ENCODE measurements at regions not wholly inside any gene's neighbourhood (a gene's known extent, or its start where the extent isn't known, plus 50 kb on each side); places are given as distances from the start of the nearest gene placed in this dataset.
"Not testable (repeated sequence)": the region's sequence is repeated elsewhere in the genome, so short reads cannot be mapped to it uniquely, and the experiment has no call there.

GRCh38 chr10:80770239-80770638 is 232.5 kb downstream of the SH2D4B start:
- DNase-seq, result no peak
- Mint-ChIP-seq H3K4me3 (no peak overlapping the region), H3K9me3 (no peaks in the 10 kb centered on the region), H3K27me3 (peaks cover 11% of the 10 kb centered on the region), H3K36me3 (no peaks in the 10 kb centered on the region), H3K4me1 (no peaks in the 10 kb centered on the region), H3K27ac (no peak overlapping the region)
- CTCF ChIA-PET, result no interaction called here

DNA sequence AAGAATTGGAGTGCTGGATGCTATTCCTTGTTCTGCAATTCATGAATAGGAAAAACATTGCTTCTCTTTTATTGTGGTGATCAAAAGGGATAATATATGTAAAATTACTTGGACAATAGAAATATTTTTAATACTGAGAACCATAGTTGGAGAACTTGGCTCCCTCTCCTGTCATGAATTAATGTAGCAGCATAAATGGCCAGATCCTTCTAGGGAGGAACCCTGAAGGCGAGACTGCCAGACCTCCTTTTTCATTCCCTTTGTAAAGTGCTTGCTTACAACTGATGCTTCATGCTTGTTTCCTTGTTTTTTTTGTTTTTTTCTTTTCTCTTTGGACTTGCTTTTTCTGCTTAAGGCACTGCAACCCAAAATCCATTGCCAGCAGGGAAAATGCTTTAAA is 233.6 kb downstream of the SH2D4B start:
- no peaks in the 10 kb centered on the region for H3K36me3 Mint-ChIP-seq
- H3K27me3 Mint-ChIP-seq, result peaks cover 11% of the 10 kb centered on the region
- no peak overlapping the region for H3K4me3 Mint-ChIP-seq
- H3K9me3 Mint-ChIP-seq, result no peaks in the 10 kb centered on the region
- H3K27ac Mint-ChIP-seq, result no peak overlapping the region
- DNase-seq, result no peak
- no peaks in the 10 kb centered on the region for H3K4me1 Mint-ChIP-seq
- CTCF ChIA-PET, result no interaction called here

DNA sequence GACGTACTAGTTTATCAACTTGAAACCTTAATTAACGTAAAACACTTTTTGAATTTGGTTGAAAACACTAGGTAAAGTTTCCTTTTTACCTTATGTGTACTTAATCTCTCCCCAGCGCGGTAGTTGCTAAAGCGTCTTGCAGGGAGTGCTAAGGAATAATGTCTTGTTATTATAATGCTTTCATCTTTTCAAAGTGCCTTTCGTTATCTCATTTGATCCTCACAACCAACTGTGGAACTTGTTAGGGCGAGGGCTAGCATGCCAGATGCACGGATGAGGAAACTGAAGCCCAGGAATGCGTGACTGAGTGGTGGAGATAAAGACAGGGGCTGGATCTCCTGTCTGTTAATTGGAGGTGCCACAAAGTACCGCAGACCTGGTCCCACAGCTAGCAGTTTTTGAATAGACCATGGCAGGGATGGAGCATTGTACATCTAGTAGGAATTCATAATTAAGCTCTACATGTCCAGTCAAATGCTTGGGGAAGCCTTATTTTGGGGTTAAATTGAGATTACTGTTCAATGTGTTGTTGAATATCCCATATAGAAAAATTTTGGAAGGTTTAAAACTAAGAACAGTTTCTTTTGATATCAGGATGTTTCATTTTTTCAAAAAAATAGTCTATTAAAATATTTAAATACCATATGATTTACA is 234.3 kb downstream of the SH2D4B start:
- no peaks in the 10 kb centered on the region for H3K4me1 Mint-ChIP-seq
- peaks cover 11% of the 10 kb centered on the region for H3K27me3 Mint-ChIP-seq
- no peaks in the 10 kb centered on the region for H3K9me3 Mint-ChIP-seq
- H3K4me3 Mint-ChIP-seq, result no peak overlapping the region
- CTCF ChIA-PET, result no interaction called here
- no peak for DNase-seq
- no peak overlapping the region for H3K27ac Mint-ChIP-seq
- no peaks in the 10 kb centered on the region for H3K36me3 Mint-ChIP-seq

GRCh38 chr10:80772596-80772995 is 234.9 kb downstream of the SH2D4B start:
- Mint-ChIP-seq H3K4me1 (no peaks in the 10 kb centered on the region), H3K36me3 (no peaks in the 10 kb centered on the region), H3K27me3 (peaks cover 11% of the 10 kb centered on the region), H3K9me3 (no peaks in the 10 kb centered on the region), H3K27ac (no peak overlapping the region), H3K4me3 (no peak overlapping the region)
- CTCF ChIA-PET, result no interaction called here
- DNase-seq, result no peak

GRCh38 chr10:80784695-80785094 is 247.0 kb downstream of the SH2D4B start:
- Mint-ChIP-seq H3K4me1 (no peaks in the 10 kb centered on the region), H3K27me3 (peaks cover 3% of the 10 kb centered on the region), H3K27ac (no peak overlapping the region), H3K9me3 (no peaks in the 10 kb centered on the region), H3K4me3 (no peak overlapping the region), H3K36me3 (no peaks in the 10 kb centered on the region)
- CTCF ChIA-PET, result no interaction called here
- no peak for DNase-seq

- Mint-ChIP-seq H3K4me3 (no peak overlapping the region), H3K4me1 (no peaks in the 10 kb centered on the region), H3K27me3 (no peaks in the 10 kb centered on the region), H3K9me3 (no peaks in the 10 kb centered on the region), H3K27ac (no peak overlapping the region), H3K36me3 (no peaks in the 10 kb centered on the region)
- CTCF ChIA-PET, result no interaction called here
- no peak for DNase-seq
Observed at GRCh38 chr10:80786322-80786721, 248.6 kb downstream of the SH2D4B start.

- Mint-ChIP-seq H3K4me3 (no peak overlapping the region), H3K27ac (no peak overlapping the region), H3K27me3 (no peaks in the 10 kb centered on the region), H3K4me1 (no peaks in the 10 kb centered on the region), H3K9me3 (no peaks in the 10 kb centered on the region), H3K36me3 (no peaks in the 10 kb centered on the region)
- DNase-seq, result no peak
- CTCF ChIA-PET, result no interaction called here
Observed at GRCh38 chr10:80787952-80788351, 250.2 kb downstream of the SH2D4B start.

- DNase-seq, result no peak
- CTCF ChIA-PET, result no interaction called here
- no peaks in the 10 kb centered on the region for H3K9me3 Mint-ChIP-seq
- no peaks in the 10 kb centered on the region for H3K36me3 Mint-ChIP-seq
- H3K4me3 Mint-ChIP-seq, result no peak overlapping the region
- H3K4me1 Mint-ChIP-seq, result no peaks in the 10 kb centered on the region
- peaks cover 4% of the 10 kb centered on the region for H3K27me3 Mint-ChIP-seq
- H3K27ac Mint-ChIP-seq, result no peak overlapping the region
Observed at GRCh38 chr10:80794994-80795393, 257.3 kb downstream of the SH2D4B start.

GRCh38 chr10:80805343-80806020 is 267.8 kb downstream of the SH2D4B start:
- CTCF ChIA-PET, result no interaction called here
- Mint-ChIP-seq H3K27ac (no peak overlapping the region), H3K4me3 (no peak overlapping the region), H3K36me3 (no peaks in the 10 kb centered on the region), H3K4me1 (no peaks in the 10 kb centered on the region), H3K27me3 (no peaks in the 10 kb centered on the region), H3K9me3 (peaks cover 4% of the 10 kb centered on the region)
- DNase-seq, result no peak

- Mint-ChIP-seq H3K4me1 (no peaks in the 10 kb centered on the region), H3K27ac (no peak overlapping the region), H3K27me3 (no peaks in the 10 kb centered on the region), H3K36me3 (no peaks in the 10 kb centered on the region), H3K4me3 (no peak overlapping the region), H3K9me3 (peaks cover 4% of the 10 kb centered on the region)
- DNase-seq, result no peak
- CTCF ChIA-PET, result no interaction called here
Observed at GRCh38 chr10:80814147-80814652, 276.5 kb downstream of the SH2D4B start.

GRCh38 chr10:80829151-80829550 is 291.4 kb downstream of the SH2D4B start:
- H3K36me3 Mint-ChIP-seq, result no peaks in the 10 kb centered on the region
- no peaks in the 10 kb centered on the region for H3K27me3 Mint-ChIP-seq
- H3K27ac Mint-ChIP-seq, result no peak overlapping the region
- H3K4me3 Mint-ChIP-seq, result no peak overlapping the region
- CTCF ChIA-PET, result no interaction called here
- peaks cover 12% of the 10 kb centered on the region for H3K9me3 Mint-ChIP-seq
- no peak for DNase-seq
- H3K4me1 Mint-ChIP-seq, result no peaks in the 10 kb centered on the region

DNA sequence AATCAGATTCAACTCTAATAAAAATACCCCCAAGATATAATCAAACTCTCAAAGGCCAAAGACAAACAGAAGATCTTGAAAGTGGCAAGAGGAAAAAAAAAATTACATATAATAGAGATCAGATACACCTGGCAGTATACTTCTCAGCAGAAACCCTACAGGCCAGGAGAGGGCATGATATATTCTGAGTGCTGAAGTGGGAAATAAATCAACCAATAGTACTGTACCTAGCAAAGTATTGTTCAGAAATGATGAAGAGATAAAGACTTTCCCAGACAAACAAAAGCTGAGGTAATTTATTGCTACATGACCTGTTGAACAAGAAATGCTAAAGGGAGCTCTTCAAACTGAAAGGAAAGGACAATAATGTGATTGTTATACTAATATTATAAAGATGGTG is 291.9 kb downstream of the SH2D4B start:
- H3K27me3 Mint-ChIP-seq, result no peaks in the 10 kb centered on the region
- H3K27ac Mint-ChIP-seq, result no peak overlapping the region
- no peaks in the 10 kb centered on the region for H3K4me1 Mint-ChIP-seq
- peaks cover 13% of the 10 kb centered on the region for H3K9me3 Mint-ChIP-seq
- H3K4me3 Mint-ChIP-seq, result no peak overlapping the region
- CTCF ChIA-PET, result no interaction called here
- H3K36me3 Mint-ChIP-seq, result no peaks in the 10 kb centered on the region
- DNase-seq, result no peak

DNA sequence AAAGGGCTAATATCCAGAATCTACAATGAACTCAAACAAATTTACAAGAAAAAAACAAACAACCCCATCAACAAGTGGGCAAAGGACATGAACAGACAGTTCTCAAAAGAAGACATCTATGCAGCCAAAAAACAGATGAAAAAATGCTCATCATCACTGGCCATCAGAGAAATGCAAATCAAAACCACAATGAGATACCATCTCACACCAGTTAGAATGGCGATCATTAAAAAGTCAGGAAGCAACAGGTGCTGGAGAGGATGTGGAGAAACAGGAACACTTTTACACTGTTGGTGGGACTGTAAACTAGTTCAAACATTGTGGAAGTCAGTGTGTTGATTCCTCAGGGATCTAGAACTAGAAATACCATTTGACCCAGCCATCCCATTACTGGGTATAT is 295.0 kb downstream of the SH2D4B start:
- DNase-seq, H3K4me1 Mint-ChIP-seq, H3K27me3 Mint-ChIP-seq, H3K27ac Mint-ChIP-seq, H3K36me3 Mint-ChIP-seq, H3K4me3 Mint-ChIP-seq, CTCF ChIA-PET: not testable (repeated sequence)
- peaks cover 13% of the 10 kb centered on the region for H3K9me3 Mint-ChIP-seq

DNA sequence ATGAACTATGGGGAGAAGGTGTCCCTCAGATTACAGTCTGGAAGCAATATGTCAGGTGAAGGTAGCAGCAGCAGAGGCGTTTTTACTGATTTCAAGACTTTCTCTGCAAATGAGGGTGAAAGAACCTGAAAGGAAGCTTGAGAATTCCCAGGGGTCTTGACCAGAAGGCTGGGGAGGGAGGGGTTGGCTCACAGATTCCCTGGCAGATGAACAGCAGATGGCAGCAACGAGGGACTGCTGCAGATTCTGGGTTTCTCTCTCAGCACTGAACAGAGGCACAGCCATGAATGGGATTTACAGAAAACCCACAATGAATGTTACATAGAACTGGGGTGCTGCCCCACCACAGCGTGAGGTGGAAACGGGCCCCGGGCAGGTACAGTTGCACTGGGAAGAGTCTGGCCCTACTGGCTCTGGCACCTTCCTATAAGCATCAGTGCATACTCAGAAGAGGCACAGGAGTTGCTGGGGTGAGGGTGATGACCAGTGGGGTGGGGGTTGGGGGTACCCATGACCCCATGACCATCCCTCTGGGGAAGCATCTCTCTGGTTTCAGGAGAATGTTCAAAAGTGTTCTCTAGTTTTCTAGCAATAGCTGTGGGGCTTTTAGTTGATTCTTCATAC is 317.8 kb downstream of the SH2D4B start:
- CTCF ChIA-PET, result interaction anchor here (0.7 kb wide), 1 partner anchor 195 kb away, joined by 3 read pairs; no protein-coding TSS in a partner anchor
- Mint-ChIP-seq H3K4me1 (no peaks in the 10 kb centered on the region), H3K27ac (no peak overlapping the region)

GRCh38 chr10:80856186-80856585 is 318.5 kb downstream of the SH2D4B start:
- Mint-ChIP-seq H3K9me3 (no peaks in the 10 kb centered on the region), H3K27me3 (peaks cover 10% of the 10 kb centered on the region), H3K27ac (no peak overlapping the region), H3K4me1 (no peaks in the 10 kb centered on the region), H3K36me3 (no peaks in the 10 kb centered on the region), H3K4me3 (no peak overlapping the region)
- no peak for DNase-seq
- CTCF ChIA-PET, result no interaction called here

More for the DNA sequence above, 317.8 kb downstream of the SH2D4B start:
- DNase-seq, result no peak
- Mint-ChIP-seq H3K4me3 (no peak overlapping the region), H3K9me3 (no peaks in the 10 kb centered on the region), H3K27me3 (peaks cover 10% of the 10 kb centered on the region), H3K36me3 (no peaks in the 10 kb centered on the region)

Data from activated naive CD4-positive, alpha-beta T cell treated with anti-CD3 and anti-CD28 coated beads, Interleukin-2, amount 10 ng/mL, durations not matched to agents 7 days and 5 days (primary cell).